HCT116 (cell line): ENCODE measurements at regions not wholly inside any gene's neighbourhood (a gene's known extent, or its start where the extent isn't known, plus 50 kb on each side); places are given as distances from the start of the nearest gene placed in this dataset.

Experiments used
- ATAC-seq: fragments of 200-7000 bp; cut with Tn5 transposase; 2 replicates; pipeline ENCODE4 v1.9.1; 2020; ENCODE audit warnings: mild to moderate bottlenecking, moderate library complexity
- BruUV-seq: library from RNA; stranded (reverse); fragments of 400-500 nt; replicated peaks from 2 replicates; lab custom pipeline; 2021; lab: Mats Ljungman, UMichigan
- CTCF ChIA-PET: fragments of 300-600 bp; sonication (Branson Sonifier 250); formaldehyde crosslinking; loops from one replicate; lab custom pipeline; 2021; ENCODE audit warnings: antibody characterized with exemption; lab: Charles Lee
- POLR2A ChIA-PET: fragments of 300-600, 350-600 bp; sonication (Branson Sonifier 250); formaldehyde crosslinking; loops from one replicate; lab custom pipeline; 2021; ENCODE audit warnings: antibody characterized with exemption; lab: Charles Lee
- RAD21 ChIA-PET, 2 experiments: fragments of 300-600 bp; sonication (Branson Sonifier 250); formaldehyde crosslinking; loops; one replicate each; lab custom pipeline; 2023; ENCODE audit warnings: low total read pairs in 2 of 2; ENCODE audit not compliant: uncharacterized antibody in 2 of 2, unreplicated experiment in 2 of 2, low non-redundant PET in 1 of 2; lab: Charles Lee
- DNase-seq: peaks from one replicate; pipeline ENCODE4 v3.0.0-alpha.2; 2010; ENCODE audit warnings: low read depth, low spot score
- H2AFZ ChIP-seq: fragments of 200-600 bp; shearing (Covaris generic), sonication (generic); 2 replicates; pipeline ENCODE4 v1.6.1; 2017; ENCODE audit warnings: low read depth, mixed run types, mixed read lengths, antibody characterized with exemption, low read length; ENCODE audit not compliant: poor library complexity, severe bottlenecking
- H3K27ac ChIP-seq: 2 replicates; pipeline ENCODE4 v1.5.1; 2012; ENCODE audit warnings: low read depth, low read length
- H3K27me3 ChIP-seq: fragments of 200-600 bp; sonication (generic); 2 replicates; pipeline ENCODE4 v1.6.1; 2016; ENCODE audit warnings: mixed run types, low read length, mixed read lengths; ENCODE audit not compliant: insufficient read depth
- H3K36me3 ChIP-seq, 2 experiments: fragments of 200-500 bp in 1 of 2; fragments of 200-600 bp in 1 of 2; sonication (Bioruptor generic) in 1 of 2; sonication (generic) in 1 of 2; 2 replicates each; pipeline versions ENCODE4 v1.5.1 to v1.6.1; 2014 to 2016; ENCODE audit warnings: low read length in 2 of 2, inconsistent platforms in 1 of 2, mixed read lengths in 1 of 2, mixed run types in 1 of 2; ENCODE audit not compliant: insufficient read depth in 2 of 2, control insufficient read depth in 1 of 2
- H3K4me1 ChIP-seq, 2 experiments: fragments of 200-600 bp in 1 of 2; sonication (generic) in 1 of 2; 2 replicates each; pipeline versions ENCODE4 v1.5.1 to v1.6.1; 2012 to 2017; ENCODE audit warnings: low read length in 2 of 2, inconsistent platforms in 1 of 2, mild to moderate bottlenecking in 1 of 2, mixed read lengths in 1 of 2, mixed run types in 1 of 2, moderate library complexity in 1 of 2; ENCODE audit not compliant: insufficient read depth in 2 of 2, control insufficient read depth in 1 of 2
- H3K4me2 ChIP-seq: fragments of 200-600 bp; sonication (generic); 2 replicates; pipeline ENCODE4 v1.6.1; 2017; ENCODE audit warnings: mixed run types, low read length, mixed read lengths
- H3K4me3 ChIP-seq, 2 experiments: fragments of 200-600 bp in 1 of 2; sonication (generic) in 1 of 2; replicated peaks in 1 of 2; 2 replicates each; pipeline ENCODE4 v1.5.1; 2011 to 2016; ENCODE audit warnings: low read length in 2 of 2, control low read depth in 1 of 2, low read depth in 1 of 2, mild to moderate bottlenecking in 1 of 2, mixed read lengths in 1 of 2, mixed run types in 1 of 2
- H3K79me2 ChIP-seq: fragments of 200-600 bp; sonication (generic); 2 replicates; pipeline ENCODE4 v1.6.1; 2017; ENCODE audit warnings: mild to moderate bottlenecking, mixed run types, low read length, moderate library complexity, mixed read lengths; ENCODE audit not compliant: insufficient read depth
- H3K9ac ChIP-seq: fragments of 200-600 bp; sonication (generic); 2 replicates; pipeline ENCODE4 v1.6.1; 2016; ENCODE audit warnings: low read length, mixed read lengths
- H3K9me2 ChIP-seq: fragments of 200-600 bp; sonication (generic), shearing (Covaris generic); 2 replicates; pipeline ENCODE4 v1.6.1; 2017; ENCODE audit warnings: mixed run types, mild to moderate bottlenecking, moderate library complexity; ENCODE audit not compliant: insufficient read depth
- H3K9me3 ChIP-seq, 2 experiments: fragments of 200-500 bp in 1 of 2; fragments of 200-600 bp in 1 of 2; sonication (Bioruptor generic) in 1 of 2; sonication (generic) in 1 of 2; 2 replicates each; pipeline ENCODE4 v1.6.1; 2014 to 2017; ENCODE audit warnings: low read length in 2 of 2, mixed read lengths in 2 of 2, inconsistent platforms in 1 of 2, low read depth in 1 of 2, mild to moderate bottlenecking in 1 of 2, mixed run types in 1 of 2, moderate library complexity in 1 of 2; ENCODE audit not compliant: control insufficient read depth in 1 of 2, insufficient read depth in 1 of 2
- H4K20me1 ChIP-seq: fragments of 200-600 bp; sonication (generic), shearing (Covaris generic); 2 replicates; pipeline ENCODE4 v1.6.1; 2017; ENCODE audit warnings: mixed run types, mild to moderate bottlenecking, moderate library complexity; ENCODE audit not compliant: insufficient read depth
- ATF3 ChIP-seq: IDR thresholded peaks from 2 replicates; pipeline ENCODE4 v1.6.1; 2012
- CBX3 ChIP-seq: IDR thresholded peaks from 2 replicates; pipeline ENCODE4 v1.6.1; 2012; ENCODE audit warnings: low read depth
- CEBPB ChIP-seq: IDR thresholded peaks from 2 replicates; pipeline ENCODE4 v1.6.1; 2012; ENCODE audit warnings: low read depth
- ELF1 ChIP-seq: IDR thresholded peaks from 2 replicates; pipeline ENCODE4 v1.6.1; 2012; ENCODE audit warnings: low read depth, borderline replicate concordance
- EZH2phosphoT487 ChIP-seq: fragments of 200-600 bp; IDR thresholded peaks from 2 replicates; pipeline ENCODE4 v1.6.1; 2018; ENCODE audit warnings: antibody characterized with exemption, borderline replicate concordance
- FOSL1 ChIP-seq: IDR thresholded peaks from 2 replicates; pipeline ENCODE4 v1.6.1; 2012; ENCODE audit warnings: low read depth
- JUND ChIP-seq: IDR thresholded peaks from 2 replicates; pipeline ENCODE4 v1.6.1; 2012
- POLR2AphosphoS5 ChIP-seq: IDR thresholded peaks from 2 replicates; pipeline ENCODE4 v1.6.1; 2011; ENCODE audit warnings: mild to moderate bottlenecking, low read depth, low read length, moderate library complexity
- SIN3A ChIP-seq: IDR thresholded peaks from 2 replicates; pipeline ENCODE4 v1.6.1; 2012; ENCODE audit warnings: low read depth
- intact Hi-C: fragments of 100-400 bp; cut with micrococcal nuclease; formaldehyde crosslinking; loops from 2 replicates; pipeline ENCODE4 v1.10.0; 2022
- TF ChIP-seq, protein P1 (sequence below), 3 experiments: fragments of 200-600 bp in 1 of 3; sonication (generic) in 1 of 3; IDR thresholded peaks in 2 of 3; conservative IDR thresholded peaks in 1 of 3; 2 replicates each; pipeline ENCODE4 v1.5.1; 2012 to 2017; ENCODE audit warnings: low read depth in 2 of 3, low read length in 2 of 3, antibody characterized with exemption in 1 of 3, borderline replicate concordance in 1 of 3, control low read depth in 1 of 3, mild to moderate bottlenecking in 1 of 3, mixed read lengths in 1 of 3, mixed run types in 1 of 3, moderate library complexity in 1 of 3; ENCODE audit not compliant: insufficient read depth in 1 of 3
- TF ChIP-seq, protein P2 (sequence below): IDR thresholded peaks from 2 replicates; pipeline ENCODE4 v1.6.1; 2011; ENCODE audit warnings: mild to moderate bottlenecking, low read length, moderate library complexity; ENCODE audit not compliant: insufficient replicate concordance; ENCODE audit errors: extremely low read depth

GRCh38 chrX:140580478-140580877 is 75.6 kb upstream of the SOX3 start:
- no peak for TF ChIP-seq POLR2AphosphoS5
- no peak for TF ChIP-seq FOSL1
- no peak for TF ChIP-seq ELF1
- TF ChIP-seq, protein P1, sequence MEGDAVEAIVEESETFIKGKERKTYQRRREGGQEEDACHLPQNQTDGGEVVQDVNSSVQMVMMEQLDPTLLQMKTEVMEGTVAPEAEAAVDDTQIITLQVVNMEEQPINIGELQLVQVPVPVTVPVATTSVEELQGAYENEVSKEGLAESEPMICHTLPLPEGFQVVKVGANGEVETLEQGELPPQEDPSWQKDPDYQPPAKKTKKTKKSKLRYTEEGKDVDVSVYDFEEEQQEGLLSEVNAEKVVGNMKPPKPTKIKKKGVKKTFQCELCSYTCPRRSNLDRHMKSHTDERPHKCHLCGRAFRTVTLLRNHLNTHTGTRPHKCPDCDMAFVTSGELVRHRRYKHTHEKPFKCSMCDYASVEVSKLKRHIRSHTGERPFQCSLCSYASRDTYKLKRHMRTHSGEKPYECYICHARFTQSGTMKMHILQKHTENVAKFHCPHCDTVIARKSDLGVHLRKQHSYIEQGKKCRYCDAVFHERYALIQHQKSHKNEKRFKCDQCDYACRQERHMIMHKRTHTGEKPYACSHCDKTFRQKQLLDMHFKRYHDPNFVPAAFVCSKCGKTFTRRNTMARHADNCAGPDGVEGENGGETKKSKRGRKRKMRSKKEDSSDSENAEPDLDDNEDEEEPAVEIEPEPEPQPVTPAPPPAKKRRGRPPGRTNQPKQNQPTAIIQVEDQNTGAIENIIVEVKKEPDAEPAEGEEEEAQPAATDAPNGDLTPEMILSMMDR (IDR thresholded peaks at IDR 0.05 in 2 of 3, conservative IDR thresholded peaks at IDR 0.05 in 1 of 3; ENCODE audit: borderline replicate concordance in 1 of 3, insufficient read depth in 1 of 3, low read depth in 2 of 3, low read length in 2 of 3) = no peak
- no peak for TF ChIP-seq ATF3
- TF ChIP-seq CEBPB = no peak
- TF ChIP-seq JUND = no peak
- TF ChIP-seq, protein P2, sequence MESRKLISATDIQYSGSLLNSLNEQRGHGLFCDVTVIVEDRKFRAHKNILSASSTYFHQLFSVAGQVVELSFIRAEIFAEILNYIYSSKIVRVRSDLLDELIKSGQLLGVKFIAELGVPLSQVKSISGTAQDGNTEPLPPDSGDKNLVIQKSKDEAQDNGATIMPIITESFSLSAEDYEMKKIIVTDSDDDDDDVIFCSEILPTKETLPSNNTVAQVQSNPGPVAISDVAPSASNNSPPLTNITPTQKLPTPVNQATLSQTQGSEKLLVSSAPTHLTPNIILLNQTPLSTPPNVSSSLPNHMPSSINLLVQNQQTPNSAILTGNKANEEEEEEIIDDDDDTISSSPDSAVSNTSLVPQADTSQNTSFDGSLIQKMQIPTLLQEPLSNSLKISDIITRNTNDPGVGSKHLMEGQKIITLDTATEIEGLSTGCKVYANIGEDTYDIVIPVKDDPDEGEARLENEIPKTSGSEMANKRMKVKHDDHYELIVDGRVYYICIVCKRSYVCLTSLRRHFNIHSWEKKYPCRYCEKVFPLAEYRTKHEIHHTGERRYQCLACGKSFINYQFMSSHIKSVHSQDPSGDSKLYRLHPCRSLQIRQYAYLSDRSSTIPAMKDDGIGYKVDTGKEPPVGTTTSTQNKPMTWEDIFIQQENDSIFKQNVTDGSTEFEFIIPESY = no peak
- TF ChIP-seq EZH2phosphoT487 = no peak
- no peak for TF ChIP-seq SIN3A
- no peak for TF ChIP-seq CBX3
- TF ChIP-seq, all 23 proteins: peak for 0

More at GRCh38 chrX:140580478-140580877, 75.6 kb upstream of the SOX3 start:
- no peaks in the 10 kb centered on the region for H3K36me3 ChIP-seq
- CTCF ChIA-PET = no interaction called here
- H3K4me1 ChIP-seq = no peaks in the 10 kb centered on the region
- DNase-seq (no peak), ATAC-seq (no peak)
- no peaks in the 10 kb centered on the region for H4K20me1 ChIP-seq
- POLR2A ChIA-PET = no interaction called here
- no peak overlapping the region for H3K4me3 ChIP-seq
- no peak overlapping the region for H3K4me2 ChIP-seq
- intact Hi-C loops = no loop called here
- H3K27me3 ChIP-seq = no peaks in the 10 kb centered on the region
- RAD21 ChIA-PET = no interaction called here
- BruUV-seq = no TSS peak
- no peak overlapping the region for H3K27ac ChIP-seq
- H3K9me3 ChIP-seq = no peaks in the 10 kb centered on the region
- no peak overlapping the region for H2AFZ ChIP-seq
- H3K9me2 ChIP-seq = no peaks in the 10 kb centered on the region
- H3K9ac ChIP-seq = no peak overlapping the region
- H3K79me2 ChIP-seq = no peaks in the 10 kb centered on the region
